ENCODE measurements at regions not wholly inside any gene's neighbourhood (a gene's known extent, or its start where the extent isn't known, plus 50 kb on each side); places are given as distances from the start of the nearest gene placed in this dataset.

DNA sequence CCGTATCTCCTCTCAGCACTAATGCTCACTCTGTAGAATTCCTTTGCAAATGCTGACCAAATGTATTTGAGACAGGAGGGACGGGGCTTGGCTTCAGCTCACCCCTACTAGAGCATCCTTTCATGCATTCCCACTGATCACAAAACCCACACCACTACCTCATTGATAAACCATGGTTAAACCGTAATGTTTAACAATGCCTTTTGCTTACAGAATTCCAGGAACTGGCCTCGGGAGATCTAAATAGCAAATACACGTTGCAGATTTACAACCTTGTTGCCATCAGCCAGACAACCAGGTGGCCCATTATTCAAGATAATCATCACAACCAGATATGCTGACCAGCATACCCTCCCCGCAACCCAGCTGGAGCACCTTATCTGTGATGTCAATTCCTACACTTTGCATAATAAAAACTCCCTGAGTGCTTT lies 391.9 kb downstream of the KCTD8 start:
- TF ChIP-seq, protein P1, sequence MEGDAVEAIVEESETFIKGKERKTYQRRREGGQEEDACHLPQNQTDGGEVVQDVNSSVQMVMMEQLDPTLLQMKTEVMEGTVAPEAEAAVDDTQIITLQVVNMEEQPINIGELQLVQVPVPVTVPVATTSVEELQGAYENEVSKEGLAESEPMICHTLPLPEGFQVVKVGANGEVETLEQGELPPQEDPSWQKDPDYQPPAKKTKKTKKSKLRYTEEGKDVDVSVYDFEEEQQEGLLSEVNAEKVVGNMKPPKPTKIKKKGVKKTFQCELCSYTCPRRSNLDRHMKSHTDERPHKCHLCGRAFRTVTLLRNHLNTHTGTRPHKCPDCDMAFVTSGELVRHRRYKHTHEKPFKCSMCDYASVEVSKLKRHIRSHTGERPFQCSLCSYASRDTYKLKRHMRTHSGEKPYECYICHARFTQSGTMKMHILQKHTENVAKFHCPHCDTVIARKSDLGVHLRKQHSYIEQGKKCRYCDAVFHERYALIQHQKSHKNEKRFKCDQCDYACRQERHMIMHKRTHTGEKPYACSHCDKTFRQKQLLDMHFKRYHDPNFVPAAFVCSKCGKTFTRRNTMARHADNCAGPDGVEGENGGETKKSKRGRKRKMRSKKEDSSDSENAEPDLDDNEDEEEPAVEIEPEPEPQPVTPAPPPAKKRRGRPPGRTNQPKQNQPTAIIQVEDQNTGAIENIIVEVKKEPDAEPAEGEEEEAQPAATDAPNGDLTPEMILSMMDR (conservative IDR thresholded peaks at IDR 0.05; ENCODE audit: low read depth, low read length), result no peak

GRCh38 chr4:44070843-44071242 lies 377.8 kb downstream of the KCTD8 start:
- DNase-seq (ENCODE audit: low read depth), result no peak
- no peak overlapping the region for H3K4me3 ChIP-seq (ENCODE audit: low read depth, low read length)
- TF ChIP-seq, protein P1 (conservative IDR thresholded peaks at IDR 0.05; ENCODE audit: low read depth, low read length), result no peak

More for the DNA sequence above, 391.9 kb downstream of the KCTD8 start:
- no peak for DNase-seq (ENCODE audit: low read depth)
- no peak overlapping the region for H3K4me3 ChIP-seq (ENCODE audit: low read depth, low read length)

- TF ChIP-seq, protein P1 (conservative IDR thresholded peaks at IDR 0.05; ENCODE audit: low read depth, low read length), result no peak
- DNase-seq (ENCODE audit: low read depth), result no peak
- H3K4me3 ChIP-seq (ENCODE audit: low read depth, low read length), result no peak overlapping the region
Measured at GRCh38 chr4:44071959-44072955, 376.4 kb downstream of the KCTD8 start.

GRCh38 chr4:44086753-44087152 lies 361.9 kb downstream of the KCTD8 start:
- H3K4me3 ChIP-seq (ENCODE audit: low read depth, low read length), result no peak overlapping the region
- TF ChIP-seq, protein P1 (conservative IDR thresholded peaks at IDR 0.05; ENCODE audit: low read depth, low read length), result no peak
- no peak for DNase-seq (ENCODE audit: low read depth)

GRCh38 chr4:44093390-44093789 lies 355.2 kb downstream of the KCTD8 start:
- DNase-seq (ENCODE audit: low read depth), result no peak
- no peak overlapping the region for H3K4me3 ChIP-seq (ENCODE audit: low read depth, low read length)
- TF ChIP-seq, protein P1 (conservative IDR thresholded peaks at IDR 0.05; ENCODE audit: low read depth, low read length), result no peak

DNA sequence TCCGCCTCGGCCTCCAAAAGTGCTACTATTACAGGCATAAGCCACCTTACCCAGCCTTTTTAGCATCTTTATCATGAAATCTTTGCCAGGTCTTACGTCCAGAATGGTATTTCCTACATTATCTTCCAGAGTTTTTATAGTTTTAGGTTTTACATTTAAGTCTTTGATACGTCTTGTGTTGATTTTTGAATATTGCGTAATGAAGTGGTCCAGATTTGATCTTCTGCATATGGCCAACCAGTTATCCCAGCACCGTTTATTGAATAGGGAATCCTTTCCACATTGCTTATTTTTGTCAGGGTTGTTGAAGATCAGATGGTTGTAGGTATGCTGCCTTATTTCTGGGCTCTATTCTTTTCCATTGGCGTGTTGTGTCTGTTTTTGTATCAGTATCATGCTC lies 349.6 kb downstream of the KCTD8 start:
- TF ChIP-seq, protein P1 (conservative IDR thresholded peaks at IDR 0.05; ENCODE audit: low read depth, low read length), result no peak
- H3K4me3 ChIP-seq (ENCODE audit: low read depth, low read length), result no peak overlapping the region
- DNase-seq (ENCODE audit: low read depth), result no peak

Data from epithelial cell of proximal tubule (primary cell).